Panc1 (cell line): ENCODE measurements at regions not wholly inside any gene's neighbourhood (a gene's known extent, or its start where the extent isn't known, plus 50 kb on each side); places are given as distances from the start of the nearest gene placed in this dataset.

Source experiments
- ATAC-seq: fragments of 200-7000 bp; cut with Tn5 transposase; 2 replicates; pipeline ENCODE4 v1.9.1; 2020; ENCODE audit warnings: mild to moderate bottlenecking, moderate library complexity
- BruUV-seq: library from RNA; stranded (reverse); fragments of 400-500 nt; replicated peaks from 2 replicates; lab custom pipeline; 2021; lab: Mats Ljungman, UMichigan
- CTCF ChIA-PET: fragments of 300-600 bp; sonication (Branson Sonifier 250); formaldehyde crosslinking; loops from one replicate; lab custom pipeline; 2022; ENCODE audit warnings: antibody characterized with exemption; lab: Charles Lee
- POLR2A ChIA-PET: fragments of 300-600 bp; sonication (Branson Sonifier 250); formaldehyde crosslinking; loops from one replicate; lab custom pipeline; 2022; ENCODE audit warnings: antibody characterized with exemption; lab: Charles Lee
- DNase-seq: peaks from one replicate; pipeline ENCODE4 v3.0.0-alpha.2; 2010; ENCODE audit warnings: low read depth, low spot score
- H3K27ac ChIP-seq: 2 replicates; pipeline ENCODE4 v1.5.1; 2011; ENCODE audit warnings: mild to moderate bottlenecking, low read length, inconsistent platforms
- H3K27me3 ChIP-seq: fragments of 200-500 bp; sonication (Bioruptor generic); 2 replicates; pipeline ENCODE4 v1.6.0; 2014; ENCODE audit warnings: low read length, inconsistent platforms; ENCODE audit not compliant: control insufficient read depth, insufficient read depth
- H3K36me3 ChIP-seq: fragments of 200-500 bp; sonication (Bioruptor generic); 2 replicates; pipeline ENCODE4 v1.5.1; 2014; ENCODE audit warnings: inconsistent platforms, mild to moderate bottlenecking, low read length, moderate library complexity; ENCODE audit not compliant: control insufficient read depth, insufficient read depth
- H3K4me1 ChIP-seq: 2 replicates; pipeline ENCODE4 v1.5.1; 2011; ENCODE audit warnings: inconsistent platforms, mild to moderate bottlenecking, low read length, moderate library complexity; ENCODE audit not compliant: control insufficient read depth, insufficient read depth
- H3K4me3 ChIP-seq, 2 experiments: 2 replicates each; pipeline ENCODE4 v1.5.1; 2011 to 2012; ENCODE audit warnings: low read depth in 2 of 2, low read length in 2 of 2, mild to moderate bottlenecking in 2 of 2, inconsistent platforms in 1 of 2, moderate library complexity in 1 of 2
- H3K9me3 ChIP-seq: fragments of 200-500 bp; sonication (Bioruptor generic); 2 replicates; pipeline ENCODE4 v1.5.1; 2014; ENCODE audit warnings: low read depth, mild to moderate bottlenecking, inconsistent platforms, low read length, moderate library complexity; ENCODE audit not compliant: control insufficient read depth, insufficient read depth
- CTCF ChIP-seq: fragments of 450-650 bp; IDR thresholded peaks from 2 replicates; pipeline ENCODE4 v1.5.1; 2017; ENCODE audit warnings: mild to moderate bottlenecking
- POLR2AphosphoS5 ChIP-seq: IDR thresholded peaks from 2 replicates; pipeline ENCODE4 v1.6.1; 2012; ENCODE audit warnings: mild to moderate bottlenecking, low read depth, low read length, moderate library complexity
- REST ChIP-seq, 2 experiments: IDR thresholded peaks; 2 replicates each; pipeline ENCODE4 v1.6.1; 2011 to 2012; ENCODE audit warnings: low read depth in 2 of 2, control low read depth in 1 of 2, low read length in 1 of 2, mild to moderate bottlenecking in 1 of 2, moderate library complexity in 1 of 2; ENCODE audit not compliant: insufficient read depth in 1 of 2
- SIN3A ChIP-seq: IDR thresholded peaks from 2 replicates; pipeline ENCODE4 v1.6.1; 2012; ENCODE audit warnings: low read depth, mild to moderate bottlenecking, low read length, moderate library complexity, borderline replicate concordance; ENCODE audit not compliant: insufficient read depth
- TCF7L2 ChIP-seq: IDR thresholded peaks from 2 replicates; pipeline ENCODE4 v1.6.1; 2011; ENCODE audit warnings: mild to moderate bottlenecking, low read depth, low read length, inconsistent platforms
- in situ Hi-C: cut with HindIII; loops from 2 replicates; pipeline ENCODE4 v1.10.0; 2016; ENCODE audit warnings: low sequenced_read_pairs, low pct_unique_long_range_greater_than_20kb
- intact Hi-C: fragments of 100-400 bp; cut with micrococcal nuclease; formaldehyde crosslinking; loops from one replicate; pipeline ENCODE4 v1.10.0; 2022; ENCODE audit not compliant: unreplicated experiment

- ATAC-seq (no peak), DNase-seq (no peak)
- in situ Hi-C loops (no loop called here), intact Hi-C loops (no loop called here)
- POLR2A ChIA-PET = no interaction called here
- H3K36me3 ChIP-seq = no peaks in the 10 kb centered on the region
- BruUV-seq = no TSS peak
- H3K27me3 ChIP-seq = no peaks in the 10 kb centered on the region
- H3K9me3 ChIP-seq = no peaks in the 10 kb centered on the region
- CTCF ChIA-PET = no interaction called here
- TF ChIP-seq POLR2AphosphoS5 (no peak), SIN3A (no peak), CTCF (no peak), TCF7L2 (no peak), REST (IDR thresholded peaks at IDR 0.05; ENCODE audit: insufficient read depth in 1 of 2, low read depth in 2 of 2, low read length in 1 of 2) (no peak)
- no peak overlapping the region for H3K4me3 ChIP-seq
- H3K27ac ChIP-seq = no peak overlapping the region
- H3K4me1 ChIP-seq = no peaks in the 10 kb centered on the region
Measured at GRCh38 chr15:35215093-35215492, 130.0 kb upstream of the NANOGP8 start.

- no peaks in the 10 kb centered on the region for H3K4me1 ChIP-seq
- no peaks in the 10 kb centered on the region for H3K9me3 ChIP-seq
- no peaks in the 10 kb centered on the region for H3K27me3 ChIP-seq
- no peak overlapping the region for H3K27ac ChIP-seq
- no peak for ATAC-seq
- DNase-seq = no peak
- intact Hi-C loops = no loop called here
- ChIA-PET POLR2A (no interaction called here), CTCF (no interaction called here)
- TF ChIP-seq SIN3A (no peak), POLR2AphosphoS5 (no peak), REST (IDR thresholded peaks at IDR 0.05; ENCODE audit: insufficient read depth in 1 of 2, low read depth in 2 of 2, low read length in 1 of 2) (no peak)
- no peak overlapping the region for H3K4me3 ChIP-seq
- in situ Hi-C loops = no loop called here
- no TSS peak for BruUV-seq
- H3K36me3 ChIP-seq = no peaks in the 10 kb centered on the region
Measured at GRCh38 chr15:35211240-35211902, 126.3 kb upstream of the NANOGP8 start.
